ENCODE measurements at regions not wholly inside any gene's neighbourhood (a gene's known extent, or its start where the extent isn't known, plus 50 kb on each side); places are given as distances from the start of the nearest gene placed in this dataset.

GRCh38 chr18:76613755-76614120 lies 118.7 kb upstream of the ZNF516 start:
- Histone ChIP-seq H2BK5ac (ENCODE audit: low read depth, low read length) (no peak overlapping the region), H2AK5ac (ENCODE audit: low read depth, low read length) (no peak overlapping the region), H2BK20ac (ENCODE audit: low read length) (no peak overlapping the region), H3K9ac (replicated peaks in 1 of 4; ENCODE audit: extremely low read depth in 1 of 4, low read depth in 3 of 4, low read length in 3 of 4) (no peak overlapping the region), H3K4me3 (ENCODE audit: extremely low read depth in 1 of 4, insufficient read depth in 2 of 4, low read depth in 3 of 4, low read length in 4 of 4) (no peak overlapping the region), H3K79me2 (ENCODE audit: control insufficient read depth in 1 of 2, insufficient read depth in 2 of 2, low read length in 2 of 2) (no peaks in the 10 kb centered on the region), H3K23ac (ENCODE audit: insufficient read length) (no peak overlapping the region), H3K4me1 (replicated peaks in 1 of 4; ENCODE audit: control insufficient read depth in 3 of 4, insufficient read depth in 4 of 4, low read length in 3 of 4) (peaks cover 0 to 3% (median 0%) of the 10 kb centered on the region in 4 experiments; a peak in 2 of 7 replicates), H3K27me3 (replicated peaks in 1 of 4; ENCODE audit: control insufficient read depth in 3 of 4, extremely low read depth in 1 of 4, insufficient read depth in 3 of 4, low read length in 3 of 4) (peaks cover 0 to 8% (median 3%) of the 10 kb centered on the region in 4 experiments; a peak in 2 of 7 replicates), H3K9me3 (ENCODE audit: insufficient read depth in 2 of 2, low read depth in 1 of 2, low read length in 1 of 2) (no peaks in the 10 kb centered on the region; a peak in 1 of 4 replicates), H4K8ac (ENCODE audit: extremely low read depth, insufficient read depth, low read length) (peak overlapping the region; percentile 17; the same call in 1 of the 2 replicates), H2BK12ac (ENCODE audit: low read depth, low read length) (no peak overlapping the region), H3K56ac (replicated peaks; ENCODE audit: insufficient read length, low read depth, low read length) (no peak overlapping the region), H4K20me1 (replicated peaks in 1 of 2; ENCODE audit: control insufficient read depth in 1 of 2, insufficient read depth in 2 of 2, low read length in 2 of 2) (no peaks in the 10 kb centered on the region), H4K5ac (ENCODE audit: insufficient read length, low read depth, low read length) (no peak overlapping the region), H3K18ac (ENCODE audit: extremely low read depth, low read length) (no peak overlapping the region), H2BK120ac (replicated peaks; ENCODE audit: low read depth, low read length) (no peak overlapping the region), H4K91ac (replicated peaks; ENCODE audit: insufficient read length, low read length) (no peak overlapping the region), H3K23me2 (ENCODE audit: low read depth, low read length) (no peaks in the 10 kb centered on the region), H3K4ac (replicated peaks; ENCODE audit: insufficient read length, low read depth, low read length) (no peak overlapping the region), H2BK15ac (ENCODE audit: low read length) (no peak overlapping the region), H3K14ac (ENCODE audit: insufficient read length) (no peak overlapping the region), H3K36me3 (ENCODE audit: control insufficient read depth in 2 of 4, insufficient read depth in 4 of 4, low read length in 3 of 4) (no peaks in the 10 kb centered on the region; a peak in 1 of 8 replicates), H3K79me1 (ENCODE audit: low read depth, low read length) (no peaks in the 10 kb centered on the region), H3K27ac (ENCODE audit: low read depth, low read length) (no peak overlapping the region), H2AFZ (ENCODE audit: low read length) (no peak overlapping the region), H3K4me2 (ENCODE audit: insufficient read depth in 1 of 2, low read depth in 2 of 2, low read length in 2 of 2) (no peak overlapping the region)
- FAIRE-seq (no peak), DNase-seq (ENCODE audit: low read depth in 1 of 2, low spot score in 2 of 2) (no peak)
- TF ChIP-seq ATF2 (IDR thresholded peaks at IDR 0.05; ENCODE audit: low read length) (no peak), RAD21 (IDR thresholded peaks at IDR 0.05 in 1 of 2, conservative IDR thresholded peaks at IDR 0.05 in 1 of 2; ENCODE audit: low read depth in 2 of 2, low read length in 2 of 2) (no peak), SAP30 (IDR thresholded peaks at IDR 0.05; ENCODE audit: insufficient read depth, insufficient replicate concordance, low read length) (no peak), EGR1 (IDR thresholded peaks at IDR 0.05; ENCODE audit: borderline replicate concordance, low read depth, low read length) (no peak), TCF12 (IDR thresholded peaks at IDR 0.05; ENCODE audit: low read depth, low read length) (no peak), SP4 (IDR thresholded peaks at IDR 0.05; ENCODE audit: low read length) (no peak), TAF1 (IDR thresholded peaks at IDR 0.05; ENCODE audit: low read depth, low read length) (no peak), RBBP5 (IDR thresholded peaks at IDR 0.05; ENCODE audit: borderline replicate concordance, low read depth, low read length) (no peak)
- ChIA-PET POLR2A (ENCODE audit: partially characterized antibody) (no interaction called here), CTCF (ENCODE audit: partially characterized antibody) (interaction anchor here (0.9 kb wide), 1 partner anchor 46 kb away, joined by 3 read pairs; no protein-coding TSS in a partner anchor)
- WGBS, 2 experiments (ENCODE audit: extremely low coverage in 1 of 2, insufficient coverage in 1 of 2, insufficient read length in 1 of 2, insufficient replicate concordance in 2 of 2, low coverage in 1 of 2, low lambda C conversion rate in 2 of 2, missing lambda C conversion rate in 1 of 2): 95% methylated on average over 25 of the region's 25 CpGs; no CpG with 5 or more reads in 1 of the 2 experiments

Measured in H1 (cell line).